Colonic mucosa (tissue), 4 donors: ENCODE measurements at regions not wholly inside any gene's neighbourhood (a gene's known extent, or its start where the extent isn't known, plus 50 kb on each side); places are given as distances from the start of the nearest gene placed in this dataset.
"Not testable (repeated sequence)": the region's sequence is repeated elsewhere in the genome, so short reads cannot be mapped to it uniquely, and the experiment has no call there.

Source experiments
- DNase-seq: peaks from one replicate; pipeline ENCODE4 v3.0.0-alpha.2; 2020
- H3K27ac ChIP-seq: fragments of 200-600 bp; one replicate; pipeline ENCODE4 v1.8.0; 2021
- H3K27me3 ChIP-seq: fragments of 200-600 bp; one replicate; pipeline ENCODE4 v1.8.0; 2021
- H3K36me3 ChIP-seq: fragments of 200-600 bp; one replicate; pipeline ENCODE4 v1.8.0; 2021
- H3K4me1 ChIP-seq: fragments of 200-600 bp; one replicate; pipeline ENCODE4 v1.8.0; 2021; ENCODE audit warnings: mild to moderate bottlenecking
- H3K4me3 ChIP-seq: fragments of 200-600 bp; one replicate; pipeline ENCODE4 v1.8.0; 2021
- H3K9ac ChIP-seq, 2 donors: one replicate each; pipeline ENCODE4 v1.7.0; 2013; ENCODE audit warnings: control low read depth in 2 of 2, low read depth in 2 of 2, low read length in 2 of 2
- H3K9me3 ChIP-seq: fragments of 200-600 bp; one replicate; pipeline ENCODE4 v1.8.0; 2021
- intact Hi-C: fragments of 100-400 bp; cut with DNase I; formaldehyde crosslinking; loops from one replicate; pipeline ENCODE4 v1.14.1; 2022
- TF ChIP-seq, protein P1 (sequence below): fragments of 200-600 bp; IDR thresholded peaks from one replicate; pipeline ENCODE4 v1.8.0; 2022; ENCODE audit warnings: antibody characterized with exemption, mild to moderate bottlenecking
- donor health status: healthy.
- donor health status: DM: no; HTN: no; CAD: no.
- donor health status: DM: no; HTN: no; CAD: no.

DNA sequence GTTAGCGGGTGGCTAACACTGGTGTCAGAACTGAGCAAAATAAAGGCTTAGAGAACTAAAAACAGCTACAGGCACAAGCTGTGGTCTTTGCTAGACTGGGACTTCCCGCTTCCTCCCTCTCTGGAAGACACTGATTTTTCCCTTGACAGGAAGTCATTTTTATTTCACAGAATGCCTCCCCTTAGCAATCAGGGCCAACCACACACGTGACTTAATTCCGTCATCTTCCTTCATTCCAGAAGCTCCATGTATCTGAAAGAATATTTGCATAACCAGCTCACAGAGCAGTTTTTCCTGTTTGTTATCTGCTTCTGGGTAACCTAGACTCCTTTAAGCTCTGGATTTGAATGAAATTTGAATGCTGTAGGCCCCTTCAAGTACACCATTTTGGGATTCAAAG is 327.5 kb upstream of the FRG1 start:
- H3K27me3 ChIP-seq: no peaks in the 10 kb centered on the region
- no peak overlapping the region for H3K27ac ChIP-seq
- no peak for DNase-seq
- no peaks in the 10 kb centered on the region for H3K9me3 ChIP-seq
- no peaks in the 10 kb centered on the region for H3K4me1 ChIP-seq
- TF ChIP-seq, protein P1, sequence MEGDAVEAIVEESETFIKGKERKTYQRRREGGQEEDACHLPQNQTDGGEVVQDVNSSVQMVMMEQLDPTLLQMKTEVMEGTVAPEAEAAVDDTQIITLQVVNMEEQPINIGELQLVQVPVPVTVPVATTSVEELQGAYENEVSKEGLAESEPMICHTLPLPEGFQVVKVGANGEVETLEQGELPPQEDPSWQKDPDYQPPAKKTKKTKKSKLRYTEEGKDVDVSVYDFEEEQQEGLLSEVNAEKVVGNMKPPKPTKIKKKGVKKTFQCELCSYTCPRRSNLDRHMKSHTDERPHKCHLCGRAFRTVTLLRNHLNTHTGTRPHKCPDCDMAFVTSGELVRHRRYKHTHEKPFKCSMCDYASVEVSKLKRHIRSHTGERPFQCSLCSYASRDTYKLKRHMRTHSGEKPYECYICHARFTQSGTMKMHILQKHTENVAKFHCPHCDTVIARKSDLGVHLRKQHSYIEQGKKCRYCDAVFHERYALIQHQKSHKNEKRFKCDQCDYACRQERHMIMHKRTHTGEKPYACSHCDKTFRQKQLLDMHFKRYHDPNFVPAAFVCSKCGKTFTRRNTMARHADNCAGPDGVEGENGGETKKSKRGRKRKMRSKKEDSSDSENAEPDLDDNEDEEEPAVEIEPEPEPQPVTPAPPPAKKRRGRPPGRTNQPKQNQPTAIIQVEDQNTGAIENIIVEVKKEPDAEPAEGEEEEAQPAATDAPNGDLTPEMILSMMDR: no peak
- H3K36me3 ChIP-seq: no peaks in the 10 kb centered on the region
- intact Hi-C loops: no loop called here
- no peak overlapping the region for H3K4me3 ChIP-seq
- no peak overlapping the region for H3K9ac ChIP-seq

DNA sequence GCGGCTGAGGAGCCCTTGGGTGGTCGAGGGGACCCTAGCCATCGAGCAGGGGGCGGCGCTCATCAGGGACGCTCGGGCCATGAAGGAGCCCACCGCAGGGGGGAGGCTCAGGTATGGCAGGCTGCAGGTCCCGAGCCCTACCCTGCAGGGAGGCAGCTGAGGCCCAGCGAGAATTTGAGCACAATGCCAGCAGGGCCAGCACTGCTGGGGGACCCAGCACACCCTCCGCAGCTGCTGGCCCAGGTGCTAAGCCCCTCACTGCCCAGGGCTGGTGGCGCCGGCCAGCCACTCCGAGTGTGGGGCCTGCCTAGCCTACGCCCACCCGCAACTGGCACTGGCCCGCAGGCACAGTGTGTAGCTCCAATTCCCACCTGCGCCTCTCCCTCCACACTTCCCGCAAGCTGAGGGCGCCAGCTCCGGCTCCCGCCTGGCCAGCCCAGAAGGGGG is 325.4 kb upstream of the FRG1 start:
- H3K4me3 ChIP-seq: no peak overlapping the region
- DNase-seq: no peak
- no peak overlapping the region for H3K9ac ChIP-seq
- H3K9me3 ChIP-seq: no peaks in the 10 kb centered on the region
- no peaks in the 10 kb centered on the region for H3K36me3 ChIP-seq
- no peak overlapping the region for H3K27ac ChIP-seq
- H3K4me1 ChIP-seq: no peaks in the 10 kb centered on the region
- H3K27me3 ChIP-seq: no peaks in the 10 kb centered on the region
- intact Hi-C loops: no loop called here
- TF ChIP-seq, protein P1: no peak

DNA sequence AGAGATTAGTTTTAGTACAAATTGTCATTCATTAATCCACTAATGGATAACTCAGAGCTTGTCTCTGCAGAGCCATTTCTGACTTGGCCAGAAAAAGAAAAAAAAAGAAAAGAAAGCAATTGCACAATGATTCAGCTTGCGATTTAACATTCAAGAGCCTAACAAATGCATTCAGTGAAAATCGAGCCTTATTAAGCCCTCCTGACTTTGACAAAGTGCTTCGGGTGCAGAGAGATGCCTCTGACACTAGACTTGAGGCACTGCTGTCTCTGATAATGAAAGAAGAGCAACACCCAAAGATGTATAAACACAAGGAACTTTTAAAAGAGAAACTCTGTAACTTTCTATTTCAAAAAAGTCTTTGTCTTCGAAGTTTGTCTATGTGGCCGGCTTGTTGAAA is 322.9 kb upstream of the FRG1 start:
- H3K9me3 ChIP-seq, H3K36me3 ChIP-seq, intact Hi-C loops, H3K27me3 ChIP-seq, H3K4me1 ChIP-seq, H3K4me3 ChIP-seq, DNase-seq, H3K27ac ChIP-seq, H3K9ac ChIP-seq: not testable (repeated sequence)

DNA sequence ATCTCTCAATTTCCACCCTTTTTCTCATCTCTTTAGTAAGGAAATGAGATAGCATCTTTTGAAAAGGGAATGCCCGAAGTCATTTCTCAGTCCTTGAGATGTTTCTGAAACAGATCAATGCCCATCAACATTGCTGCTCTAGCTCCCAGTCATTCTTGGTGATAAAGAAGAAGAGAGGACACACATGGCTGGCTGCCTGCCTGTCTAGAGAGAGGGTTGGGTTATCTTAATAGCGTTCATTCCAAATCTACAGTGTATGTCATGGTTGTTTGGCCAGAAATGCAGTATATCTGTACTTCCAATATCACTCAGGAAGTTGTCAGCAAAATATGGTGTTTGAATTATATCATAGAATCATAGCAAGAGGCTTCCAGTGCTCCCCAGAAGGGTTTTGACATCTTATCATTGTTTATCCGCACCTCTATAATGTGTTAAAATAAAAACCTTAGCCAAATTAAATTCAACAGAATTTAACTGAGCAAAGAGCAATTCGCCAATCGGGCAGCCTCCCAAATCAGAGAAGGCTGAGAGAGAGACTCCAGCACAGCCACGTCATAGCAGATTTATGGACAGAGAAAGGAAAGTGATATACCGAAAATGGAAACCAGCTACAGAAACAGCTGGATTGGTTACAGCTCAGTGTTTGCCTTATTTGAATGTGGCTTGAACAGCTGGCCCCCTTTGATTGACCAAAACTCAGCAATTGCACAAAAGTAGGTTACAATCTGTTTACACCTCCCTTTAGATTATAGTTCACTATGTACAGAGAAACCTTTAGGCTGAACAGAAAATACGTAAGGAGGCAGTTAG is 321.0 kb upstream of the FRG1 start:
- not testable (repeated sequence) for H3K27me3 ChIP-seq

DNA sequence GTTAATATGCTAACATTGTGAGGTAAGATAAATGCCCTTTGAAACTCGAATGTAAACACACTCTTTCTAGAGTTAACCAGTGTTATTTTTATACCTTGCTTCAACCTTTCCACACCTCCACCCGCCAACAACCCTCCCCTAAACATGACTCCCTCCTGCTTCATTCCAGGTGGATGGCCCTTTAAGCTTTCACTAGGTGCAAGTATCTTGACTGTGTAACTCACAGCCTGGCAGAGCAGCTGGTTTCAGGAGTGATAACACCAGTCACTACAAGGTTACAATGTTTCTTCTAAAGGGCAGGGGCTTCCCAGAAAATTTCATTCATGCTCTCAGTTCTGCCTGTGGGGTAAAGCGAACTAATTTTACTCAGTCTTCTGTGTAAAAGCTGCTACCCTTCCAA is 318.1 kb upstream of the FRG1 start:
- H3K36me3 ChIP-seq, intact Hi-C loops, H3K4me3 ChIP-seq, H3K27ac ChIP-seq, H3K9me3 ChIP-seq, H3K4me1 ChIP-seq, H3K27me3 ChIP-seq, H3K9ac ChIP-seq, DNase-seq: not testable (repeated sequence)

More for the DNA sequence above, 321.0 kb upstream of the FRG1 start:
- H3K4me1 ChIP-seq, H3K36me3 ChIP-seq, intact Hi-C loops, H3K4me3 ChIP-seq, H3K9me3 ChIP-seq, H3K9ac ChIP-seq, H3K27ac ChIP-seq, DNase-seq: not testable (repeated sequence)

DNA sequence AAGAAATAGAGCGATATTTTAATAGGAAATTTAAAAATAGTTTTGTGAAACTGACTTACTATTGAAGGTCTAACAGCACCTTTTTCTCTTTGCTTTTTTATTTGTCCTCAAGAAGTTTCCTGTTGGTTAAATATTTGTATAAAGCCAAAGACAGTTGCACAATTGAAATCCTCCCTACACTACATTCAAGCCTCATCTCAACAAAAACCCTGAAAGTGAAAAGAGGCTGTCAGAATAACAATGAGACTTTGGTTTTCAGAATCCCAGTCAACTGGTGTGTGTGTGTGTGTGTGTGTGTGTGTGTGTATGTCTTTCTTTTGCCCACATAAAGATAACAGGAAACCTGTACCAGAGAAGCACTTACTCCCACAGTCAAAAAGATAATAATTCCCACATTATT is 313.6 kb upstream of the FRG1 start:
- H3K36me3 ChIP-seq, H3K9ac ChIP-seq, H3K4me3 ChIP-seq, H3K4me1 ChIP-seq, DNase-seq, H3K9me3 ChIP-seq, intact Hi-C loops, H3K27me3 ChIP-seq, H3K27ac ChIP-seq: not testable (repeated sequence)

DNA sequence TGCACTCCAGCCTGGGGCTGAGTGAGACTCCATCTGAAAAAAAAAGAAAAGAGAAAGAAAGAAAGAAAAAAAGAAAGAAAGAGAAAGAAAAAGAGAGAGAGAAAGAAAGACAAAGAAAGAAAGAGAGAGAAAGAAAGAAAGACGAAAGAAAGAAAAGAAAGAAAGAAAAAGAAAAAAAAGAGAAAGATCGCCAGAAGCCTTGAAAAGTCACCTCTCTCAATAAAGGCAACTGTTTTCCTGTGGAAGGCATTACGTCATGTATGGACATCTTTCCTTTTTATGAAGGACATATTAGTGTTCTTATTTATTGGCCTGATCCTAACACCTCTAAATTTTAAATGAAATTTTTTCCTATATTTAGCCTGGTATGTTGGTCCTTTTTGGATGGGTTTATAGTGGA is 310.9 kb upstream of the FRG1 start:
- H3K27me3 ChIP-seq, H3K4me3 ChIP-seq, intact Hi-C loops, H3K36me3 ChIP-seq, H3K27ac ChIP-seq, DNase-seq, H3K4me1 ChIP-seq, H3K9me3 ChIP-seq, H3K9ac ChIP-seq: not testable (repeated sequence)

DNA sequence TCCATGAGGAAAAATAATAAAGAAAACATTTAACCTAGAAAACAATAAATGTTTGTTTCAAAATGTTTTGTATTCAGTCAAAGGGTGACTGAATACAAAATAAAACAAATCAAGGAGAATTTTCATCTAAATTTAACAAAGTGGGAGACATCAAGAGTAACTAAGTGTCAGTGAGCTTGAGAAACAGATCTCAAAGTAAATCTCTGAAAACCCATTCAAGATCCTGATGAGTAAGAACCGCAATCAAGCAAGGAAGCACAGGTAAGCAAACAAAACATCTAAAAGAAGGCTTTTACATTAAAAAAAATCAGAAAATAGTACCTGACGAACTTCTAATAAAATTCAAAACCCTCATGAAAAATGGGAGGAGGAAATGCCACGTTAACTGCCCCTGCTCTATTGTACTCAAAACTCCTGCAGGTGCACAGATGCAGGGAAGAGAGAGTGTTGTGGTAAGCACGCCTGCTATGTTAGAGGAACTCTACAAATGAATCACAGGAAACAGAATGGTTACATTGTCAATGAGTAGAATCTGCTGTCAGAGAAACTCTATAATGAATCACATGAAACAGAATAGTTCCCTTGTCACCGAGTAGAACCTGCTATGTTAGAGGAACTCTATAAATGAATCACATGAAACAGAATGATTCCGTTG is 309.6 kb upstream of the FRG1 start:
- H3K9ac ChIP-seq, DNase-seq, H3K27me3 ChIP-seq, intact Hi-C loops, H3K9me3 ChIP-seq, H3K4me1 ChIP-seq, H3K27ac ChIP-seq, H3K4me3 ChIP-seq, H3K36me3 ChIP-seq: not testable (repeated sequence)

DNA sequence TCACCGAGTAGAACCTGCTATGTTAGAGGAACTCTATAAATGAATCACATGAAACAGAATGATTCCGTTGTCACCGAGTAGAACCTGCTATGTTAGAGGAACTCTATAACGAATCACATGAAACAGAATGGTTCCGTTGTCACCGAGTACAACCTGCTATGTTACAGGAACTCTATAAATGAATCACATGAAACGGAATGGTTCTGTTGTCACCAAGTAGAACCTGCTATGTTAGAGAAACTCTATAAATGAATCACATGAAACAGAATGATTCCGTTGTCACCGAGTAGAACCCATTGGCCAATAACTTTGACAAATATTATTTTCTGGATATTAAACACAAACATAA is 309.1 kb upstream of the FRG1 start:
- H3K9ac ChIP-seq, H3K36me3 ChIP-seq, H3K9me3 ChIP-seq, H3K27ac ChIP-seq, DNase-seq, intact Hi-C loops, H3K4me1 ChIP-seq, H3K4me3 ChIP-seq, H3K27me3 ChIP-seq: not testable (repeated sequence)

DNA sequence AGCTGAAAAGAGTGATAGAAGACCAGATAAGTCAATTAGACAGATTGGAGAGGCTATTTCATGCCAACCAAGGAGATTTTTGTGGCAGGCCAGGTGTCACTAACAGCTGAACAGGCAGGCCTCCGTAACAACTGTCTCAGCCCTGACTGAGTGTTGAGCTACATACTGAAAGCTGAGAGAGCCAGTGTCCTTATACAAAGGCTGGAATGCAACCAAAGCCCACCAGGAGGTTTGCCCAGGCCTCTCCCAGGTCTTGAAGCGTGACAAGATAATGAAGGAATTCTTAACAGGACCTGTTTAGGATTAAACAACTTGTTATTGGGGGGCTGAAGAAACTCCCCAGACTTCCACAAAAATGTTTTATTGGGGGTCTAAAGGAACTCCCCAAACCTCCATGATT is 290.2 kb upstream of the FRG1 start:
- DNase-seq, H3K4me3 ChIP-seq, H3K27ac ChIP-seq, H3K4me1 ChIP-seq, H3K36me3 ChIP-seq, H3K27me3 ChIP-seq, intact Hi-C loops, H3K9ac ChIP-seq, H3K9me3 ChIP-seq: not testable (repeated sequence)

DNA sequence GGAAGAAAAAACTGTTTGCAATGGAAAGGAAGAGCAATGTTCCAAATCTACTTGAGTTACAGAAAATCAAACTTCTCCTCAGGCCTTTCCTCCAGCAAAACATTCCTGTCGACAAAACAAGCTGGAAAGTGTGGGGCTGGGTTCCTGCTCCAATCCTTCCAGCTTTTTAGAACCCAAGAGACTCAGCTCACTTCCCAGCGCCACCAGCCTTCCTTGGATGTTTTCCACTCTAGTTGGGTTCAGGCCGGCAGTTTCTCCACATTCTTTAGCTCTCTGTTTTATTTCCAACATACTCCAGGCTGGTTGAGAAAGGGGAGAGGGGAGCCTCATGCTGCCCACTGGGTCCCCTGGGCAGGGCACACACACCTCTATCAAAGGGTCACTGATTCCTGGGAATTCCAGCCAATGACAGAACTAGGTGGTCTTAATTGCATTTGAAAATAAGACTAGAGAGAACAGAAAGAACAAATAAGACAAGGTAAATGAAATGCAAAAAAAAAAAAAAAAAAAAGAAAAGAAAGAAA is 287.5 kb upstream of the FRG1 start:
- H3K9me3 ChIP-seq, H3K4me1 ChIP-seq, H3K27me3 ChIP-seq, DNase-seq, H3K36me3 ChIP-seq, H3K27ac ChIP-seq, intact Hi-C loops, H3K4me3 ChIP-seq, H3K9ac ChIP-seq: not testable (repeated sequence)

DNA sequence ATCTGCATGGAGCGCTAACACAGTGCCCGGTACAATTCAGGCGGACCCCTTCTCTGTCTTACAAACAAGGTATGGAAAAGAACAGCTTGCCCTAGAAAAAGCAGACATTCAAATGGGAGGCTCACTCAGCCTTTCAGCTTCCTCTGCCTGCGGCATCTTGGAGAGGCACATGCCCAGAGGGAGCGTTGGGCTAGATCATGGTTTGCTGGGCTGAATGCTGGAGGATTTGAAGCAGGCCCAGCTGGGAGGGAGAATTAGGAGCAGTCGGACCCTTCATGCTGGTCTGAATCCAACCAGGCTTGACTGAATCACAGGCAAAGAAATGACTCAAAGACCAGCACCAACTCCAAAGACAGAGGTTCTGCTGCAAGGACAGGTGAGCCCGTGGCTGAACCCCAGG is 286.7 kb upstream of the FRG1 start:
- H3K27ac ChIP-seq, intact Hi-C loops, H3K27me3 ChIP-seq: not testable (repeated sequence)

More for the DNA sequence above, 286.7 kb upstream of the FRG1 start:
- not testable (repeated sequence) for H3K9me3 ChIP-seq, DNase-seq, H3K9ac ChIP-seq, H3K36me3 ChIP-seq, H3K4me1 ChIP-seq, H3K4me3 ChIP-seq
